Sigmoid colon (tissue), 4 donors: ENCODE measurements at regions not wholly inside any gene's neighbourhood (a gene's known extent, or its start where the extent isn't known, plus 50 kb on each side); places are given as distances from the start of the nearest gene placed in this dataset.

Experiments
- EP300 ChIP-seq, 4 donors: sonication (generic); formaldehyde crosslinking; IDR thresholded peaks; one replicate each; pipeline ENCODE4 v1.6.1; 2017; ENCODE audit warnings: antibody characterized with exemption in 4 of 4
- TF ChIP-seq, protein P1 (sequence below), 4 experiments: fragments of 450-650 bp in 3 of 4; fragments of 200-600 bp in 1 of 4; IDR thresholded peaks; one replicate each; pipeline ENCODE4 v1.5.1; 2016 to 2019; ENCODE audit warnings: antibody characterized with exemption in 4 of 4, mild to moderate bottlenecking in 3 of 4, moderate library complexity in 2 of 4

DNA sequence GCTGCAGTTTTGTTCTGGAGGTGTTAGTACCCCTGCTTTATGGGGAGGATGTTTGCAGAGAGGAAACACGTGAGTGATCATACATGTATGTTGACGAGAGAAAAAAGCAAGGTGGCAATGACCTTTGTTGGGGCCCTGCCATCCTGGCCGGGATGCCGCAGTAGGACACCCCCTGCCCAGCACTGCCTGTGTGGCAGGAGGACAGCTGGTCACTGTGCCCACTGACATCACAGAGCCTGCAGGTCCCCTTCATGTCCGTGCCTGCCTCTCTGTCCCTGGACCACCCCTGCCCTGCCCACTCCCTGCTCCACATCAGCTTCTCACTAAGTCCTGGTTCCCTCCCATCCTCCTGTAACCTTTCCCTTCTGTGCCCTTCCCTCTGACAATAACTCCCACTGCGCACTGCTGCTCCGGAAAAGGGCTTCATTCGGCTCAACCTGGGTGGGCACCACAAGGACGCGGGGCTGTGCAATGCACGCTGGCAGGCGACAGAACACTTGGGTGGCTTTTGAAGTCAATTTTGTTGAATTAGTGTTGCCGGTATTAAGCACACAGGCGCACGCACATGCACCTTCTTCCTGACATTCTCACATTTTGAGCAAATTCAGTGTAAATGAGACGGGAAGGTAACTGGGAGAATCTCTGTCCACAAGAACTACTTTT is 51.5 kb upstream of the TWIST2 start:
- TF ChIP-seq, protein P1, sequence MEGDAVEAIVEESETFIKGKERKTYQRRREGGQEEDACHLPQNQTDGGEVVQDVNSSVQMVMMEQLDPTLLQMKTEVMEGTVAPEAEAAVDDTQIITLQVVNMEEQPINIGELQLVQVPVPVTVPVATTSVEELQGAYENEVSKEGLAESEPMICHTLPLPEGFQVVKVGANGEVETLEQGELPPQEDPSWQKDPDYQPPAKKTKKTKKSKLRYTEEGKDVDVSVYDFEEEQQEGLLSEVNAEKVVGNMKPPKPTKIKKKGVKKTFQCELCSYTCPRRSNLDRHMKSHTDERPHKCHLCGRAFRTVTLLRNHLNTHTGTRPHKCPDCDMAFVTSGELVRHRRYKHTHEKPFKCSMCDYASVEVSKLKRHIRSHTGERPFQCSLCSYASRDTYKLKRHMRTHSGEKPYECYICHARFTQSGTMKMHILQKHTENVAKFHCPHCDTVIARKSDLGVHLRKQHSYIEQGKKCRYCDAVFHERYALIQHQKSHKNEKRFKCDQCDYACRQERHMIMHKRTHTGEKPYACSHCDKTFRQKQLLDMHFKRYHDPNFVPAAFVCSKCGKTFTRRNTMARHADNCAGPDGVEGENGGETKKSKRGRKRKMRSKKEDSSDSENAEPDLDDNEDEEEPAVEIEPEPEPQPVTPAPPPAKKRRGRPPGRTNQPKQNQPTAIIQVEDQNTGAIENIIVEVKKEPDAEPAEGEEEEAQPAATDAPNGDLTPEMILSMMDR (IDR thresholded peaks at IDR 0.05): no peak
- TF ChIP-seq EP300 (IDR thresholded peaks at IDR 0.05): no peak
